ENCODE measurements at regions not wholly inside any gene's neighbourhood (a gene's known extent, or its start where the extent isn't known, plus 50 kb on each side); places are given as distances from the start of the nearest gene placed in this dataset.
"Not testable (repeated sequence)": the region's sequence is repeated elsewhere in the genome, so short reads cannot be mapped to it uniquely, and the experiment has no call there.

GRCh38 chr5:152104211-152104610 lies 179.6 kb upstream of the GLRA1 start:
- no peak for DNase-seq

- DNase-seq: not testable (repeated sequence)
Observed at GRCh38 chr5:152102908-152103307, 178.3 kb upstream of the GLRA1 start.

- DNase-seq: no peak
Observed at GRCh38 chr5:152102057-152102456, 177.4 kb upstream of the GLRA1 start.

GRCh38 chr5:152100462-152100861 lies 175.8 kb upstream of the GLRA1 start:
- DNase-seq: no peak

- no peak for DNase-seq
Observed at GRCh38 chr5:152097128-152097527, 172.5 kb upstream of the GLRA1 start.

GRCh38 chr5:152094716-152095115 lies 170.1 kb upstream of the GLRA1 start:
- DNase-seq: no peak

GRCh38 chr5:152094060-152094459 lies 169.4 kb upstream of the GLRA1 start:
- no peak for DNase-seq

- DNase-seq: no peak
Observed at GRCh38 chr5:152092580-152092979, 167.9 kb upstream of the GLRA1 start.

GRCh38 chr5:152089644-152090043 lies 165.0 kb upstream of the GLRA1 start:
- no peak for DNase-seq

- no peak for DNase-seq
Observed at GRCh38 chr5:152086668-152087067, 162.0 kb upstream of the GLRA1 start.

- DNase-seq: no peak
Observed at GRCh38 chr5:152084476-152084875, 159.8 kb upstream of the GLRA1 start.

- no peak for DNase-seq
Observed at GRCh38 chr5:152083231-152083630, 158.6 kb upstream of the GLRA1 start.

GRCh38 chr5:152072091-152072490 lies 147.4 kb upstream of the GLRA1 start:
- no peak for DNase-seq

GRCh38 chr5:152070591-152070990 lies 145.9 kb upstream of the GLRA1 start:
- DNase-seq: no peak

- DNase-seq: no peak
Observed at GRCh38 chr5:152066784-152067183, 142.1 kb upstream of the GLRA1 start.

- DNase-seq: no peak
Observed at GRCh38 chr5:152063004-152063403, 138.4 kb upstream of the GLRA1 start.

GRCh38 chr5:152061095-152061494 lies 136.4 kb upstream of the GLRA1 start:
- DNase-seq: no peak

- DNase-seq: no peak
Observed at GRCh38 chr5:152058267-152058666, 133.6 kb upstream of the GLRA1 start.

GRCh38 chr5:152056931-152057330 lies 132.3 kb upstream of the GLRA1 start:
- no peak for DNase-seq

- DNase-seq: no peak
Observed at GRCh38 chr5:152052470-152052869, 127.8 kb upstream of the GLRA1 start.

- DNase-seq: no peak
Observed at GRCh38 chr5:152051499-152052454, 127.1 kb upstream of the GLRA1 start.

GRCh38 chr5:152046361-152046760 lies 121.7 kb upstream of the GLRA1 start:
- DNase-seq: no peak

GRCh38 chr5:152038856-152039255 lies 114.2 kb upstream of the GLRA1 start:
- not testable (repeated sequence) for DNase-seq

- not testable (repeated sequence) for DNase-seq
Observed at GRCh38 chr5:152026328-152027024, 101.8 kb upstream of the GLRA1 start.
